HEK293 (cell line): ENCODE measurements at regions not wholly inside any gene's neighbourhood (a gene's known extent, or its start where the extent isn't known, plus 50 kb on each side); places are given as distances from the start of the nearest gene placed in this dataset.

Source experiments
- CTCF ChIA-PET: fragments of 350-600 bp; formaldehyde crosslinking; extraction: SDS; loops from one replicate; lab custom pipeline; 2021; ENCODE audit warnings: antibody characterized with exemption; lab: Yijun Ruan, JAX
- POLR2A ChIA-PET: fragments of 300-600 bp; formaldehyde crosslinking; extraction: SDS; loops from one replicate; lab custom pipeline; 2020; ENCODE audit warnings: antibody characterized with exemption, inconsistent platforms; lab: Yijun Ruan, JAX
- H3K27ac ChIP-seq: fragments of 200-500 bp; sonication (Bioruptor generic); 2 replicates; pipeline ENCODE4 v1.5.1; 2014; ENCODE audit warnings: low read depth, low read length, control low read depth, inconsistent platforms; ENCODE audit errors: extremely low read depth
- H3K36me3 ChIP-seq, 2 experiments: fragments of 200-500 bp in 1 of 2; sonication (Bioruptor generic) in 1 of 2; 1 replicate in 1 of 2; 2 replicates in 1 of 2; pipeline ENCODE4 v1.5.1; 2014 to 2017; ENCODE audit warnings: inconsistent platforms in 2 of 2, low read length in 2 of 2; ENCODE audit not compliant: control insufficient read depth in 2 of 2, insufficient read depth in 1 of 2
- H3K4me1 ChIP-seq: fragments of 200-500 bp; sonication (Bioruptor generic); 2 replicates; pipeline ENCODE4 v1.5.1; 2014; ENCODE audit warnings: mild to moderate bottlenecking, low read length, inconsistent platforms; ENCODE audit not compliant: control insufficient read depth, insufficient read depth
- H3K4me3 ChIP-seq: 2 replicates; pipeline ENCODE4 v1.5.1; 2011; ENCODE audit warnings: low read depth, mild to moderate bottlenecking, control low read depth, low read length, moderate library complexity
- H3K9me3 ChIP-seq: fragments of 200-500 bp; sonication (Bioruptor generic); 2 replicates; pipeline ENCODE4 v1.5.1; 2014; ENCODE audit warnings: low read depth, low read length, inconsistent platforms; ENCODE audit not compliant: control insufficient read depth, insufficient read depth
- GLIS1 ChIP-seq: fragments of 450-650 bp; formaldehyde crosslinking; IDR thresholded peaks from 2 replicates; pipeline ENCODE4 v1.5.1; 2016; ENCODE audit warnings: missing biosample characterization, missing genetic modification characterization
- HOXD13 ChIP-seq: sonication (generic); formaldehyde crosslinking; IDR thresholded peaks from 2 replicates; pipeline ENCODE4 v1.8.0; 2022; ENCODE audit warnings: missing genetic modification reagents, borderline replicate concordance
- OSR2 ChIP-seq: fragments of 450-650 bp; formaldehyde crosslinking; IDR thresholded peaks from 2 replicates; pipeline ENCODE4 v1.5.1; 2016; ENCODE audit warnings: missing biosample characterization, missing genetic modification characterization
- SP3 ChIP-seq: fragments of 450-650 bp; formaldehyde crosslinking; IDR thresholded peaks from 2 replicates; pipeline ENCODE4 v1.5.1; 2016; ENCODE audit warnings: missing biosample characterization, missing genetic modification characterization
- ZNF223 ChIP-seq: fragments of 450-650 bp; formaldehyde crosslinking; IDR thresholded peaks from 2 replicates; pipeline ENCODE4 v1.5.1; 2016; ENCODE audit warnings: missing biosample characterization, missing genetic modification characterization
- ZNF292 ChIP-seq: fragments of 450-650 bp; formaldehyde crosslinking; IDR thresholded peaks from 2 replicates; pipeline ENCODE4 v1.5.1; 2016; ENCODE audit warnings: low read depth, missing biosample characterization, missing genetic modification characterization, borderline replicate concordance
- ZNF324 ChIP-seq: fragments of 450-650 bp; formaldehyde crosslinking; IDR thresholded peaks from 2 replicates; pipeline ENCODE4 v1.5.1; 2016; ENCODE audit warnings: missing biosample characterization, missing genetic modification characterization
- ZNF341 ChIP-seq: fragments of 450-650 bp; formaldehyde crosslinking; IDR thresholded peaks from 2 replicates; pipeline ENCODE4; 2016; ENCODE audit warnings: low read depth, missing biosample characterization, missing genetic modification characterization
- ZNF366 ChIP-seq: fragments of 450-650 bp; formaldehyde crosslinking; conservative IDR thresholded peaks from 2 replicates; pipeline ENCODE4 v1.5.1; 2016; ENCODE audit warnings: missing biosample characterization, missing genetic modification characterization
- ZNF398 ChIP-seq: fragments of 450-650 bp; formaldehyde crosslinking; IDR thresholded peaks from 2 replicates; pipeline ENCODE4 v1.5.1; 2017; ENCODE audit warnings: missing biosample characterization, missing genetic modification characterization
- ZNF624 ChIP-seq: fragments of 450-650 bp; formaldehyde crosslinking; IDR thresholded peaks from 2 replicates; pipeline ENCODE4 v1.5.1; 2017; ENCODE audit warnings: missing biosample characterization, missing genetic modification characterization
- ZNF768 ChIP-seq: fragments of 450-650 bp; formaldehyde crosslinking; IDR thresholded peaks from 2 replicates; pipeline ENCODE4 v1.5.1; 2018; ENCODE audit warnings: missing biosample characterization, mild to moderate bottlenecking, missing genetic modification characterization
- ZSCAN16 ChIP-seq: fragments of 450-650 bp; formaldehyde crosslinking; IDR thresholded peaks from 2 replicates; pipeline ENCODE4 v1.5.1; 2016; ENCODE audit warnings: missing biosample characterization, missing genetic modification characterization
- ZSCAN5A ChIP-seq: fragments of 450-650 bp; formaldehyde crosslinking; IDR thresholded peaks from 2 replicates; pipeline ENCODE4 v1.5.1; 2016; ENCODE audit warnings: missing biosample characterization, missing genetic modification characterization
- TF ChIP-seq, protein P1 (sequence below): fragments of 450-650 bp; formaldehyde crosslinking; IDR thresholded peaks from 2 replicates; pipeline ENCODE4 v1.5.1; 2016; ENCODE audit warnings: missing biosample characterization, missing genetic modification characterization
- TF ChIP-seq, protein P2 (sequence below): fragments of 450-650 bp; formaldehyde crosslinking; optimal IDR thresholded peaks from 2 replicates; pipeline ENCODE3; 2016; ENCODE audit warnings: missing biosample characterization, mild to moderate bottlenecking, missing genetic modification characterization
- TF ChIP-seq, protein P3 (sequence below): fragments of 450-650 bp; formaldehyde crosslinking; IDR thresholded peaks from 2 replicates; pipeline ENCODE4 v1.5.0; 2017; ENCODE audit warnings: missing biosample characterization, missing genetic modification characterization, borderline replicate concordance
- TF ChIP-seq, protein P4 (sequence below): fragments of 450-650 bp; formaldehyde crosslinking; IDR thresholded peaks from 2 replicates; pipeline ENCODE4 v1.5.1; 2016; ENCODE audit warnings: missing biosample characterization, missing genetic modification characterization
- TF ChIP-seq, protein P5 (sequence below): fragments of 450-650 bp; formaldehyde crosslinking; IDR thresholded peaks from 2 replicates; pipeline ENCODE4 v1.5.1; 2016; ENCODE audit warnings: missing biosample characterization, missing genetic modification characterization

- TF ChIP-seq ZNF398 (tag by site-specific recombination) (peak; percentile 44; the same call in 1 of the 2 replicates), SP3 (no peak), ZNF768 (tag by site-specific recombination) (no peak), ZNF324 (tag by site-specific recombination) (no peak), OSR2 (no peak), ZNF624 (tag by site-specific recombination) (no peak), ZSCAN5A (tag by site-specific recombination) (no peak), ZNF292 (no peak), ZNF223 (tag by site-specific recombination) (no peak), GLIS1 (tag by site-specific recombination) (0 out of 2 replicates have a peak, but pooled peaks have one; percentile 9), ZNF341 (tag by site-specific recombination) (peak; percentile 52; the same call in 1 of the 2 replicates), ZSCAN16 (no peak), HOXD13 (no peak), ZNF366 (tag by site-specific recombination) (no peak)
- TF ChIP-seq, protein P1, sequence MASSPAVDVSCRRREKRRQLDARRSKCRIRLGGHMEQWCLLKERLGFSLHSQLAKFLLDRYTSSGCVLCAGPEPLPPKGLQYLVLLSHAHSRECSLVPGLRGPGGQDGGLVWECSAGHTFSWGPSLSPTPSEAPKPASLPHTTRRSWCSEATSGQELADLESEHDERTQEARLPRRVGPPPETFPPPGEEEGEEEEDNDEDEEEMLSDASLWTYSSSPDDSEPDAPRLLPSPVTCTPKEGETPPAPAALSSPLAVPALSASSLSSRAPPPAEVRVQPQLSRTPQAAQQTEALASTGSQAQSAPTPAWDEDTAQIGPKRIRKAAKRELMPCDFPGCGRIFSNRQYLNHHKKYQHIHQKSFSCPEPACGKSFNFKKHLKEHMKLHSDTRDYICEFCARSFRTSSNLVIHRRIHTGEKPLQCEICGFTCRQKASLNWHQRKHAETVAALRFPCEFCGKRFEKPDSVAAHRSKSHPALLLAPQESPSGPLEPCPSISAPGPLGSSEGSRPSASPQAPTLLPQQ (tag by site-specific recombination): no peak
- TF ChIP-seq, protein P2, sequence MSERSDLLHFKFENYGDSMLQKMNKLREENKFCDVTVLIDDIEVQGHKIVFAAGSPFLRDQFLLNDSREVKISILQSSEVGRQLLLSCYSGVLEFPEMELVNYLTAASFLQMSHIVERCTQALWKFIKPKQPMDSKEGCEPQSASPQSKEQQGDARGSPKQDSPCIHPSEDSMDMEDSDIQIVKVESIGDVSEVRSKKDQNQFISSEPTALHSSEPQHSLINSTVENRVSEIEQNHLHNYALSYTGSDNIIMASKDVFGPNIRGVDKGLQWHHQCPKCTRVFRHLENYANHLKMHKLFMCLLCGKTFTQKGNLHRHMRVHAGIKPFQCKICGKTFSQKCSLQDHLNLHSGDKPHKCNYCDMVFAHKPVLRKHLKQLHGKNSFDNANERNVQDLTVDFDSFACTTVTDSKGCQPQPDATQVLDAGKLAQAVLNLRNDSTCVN (tag by site-specific recombination): no peak
- TF ChIP-seq, protein P3, sequence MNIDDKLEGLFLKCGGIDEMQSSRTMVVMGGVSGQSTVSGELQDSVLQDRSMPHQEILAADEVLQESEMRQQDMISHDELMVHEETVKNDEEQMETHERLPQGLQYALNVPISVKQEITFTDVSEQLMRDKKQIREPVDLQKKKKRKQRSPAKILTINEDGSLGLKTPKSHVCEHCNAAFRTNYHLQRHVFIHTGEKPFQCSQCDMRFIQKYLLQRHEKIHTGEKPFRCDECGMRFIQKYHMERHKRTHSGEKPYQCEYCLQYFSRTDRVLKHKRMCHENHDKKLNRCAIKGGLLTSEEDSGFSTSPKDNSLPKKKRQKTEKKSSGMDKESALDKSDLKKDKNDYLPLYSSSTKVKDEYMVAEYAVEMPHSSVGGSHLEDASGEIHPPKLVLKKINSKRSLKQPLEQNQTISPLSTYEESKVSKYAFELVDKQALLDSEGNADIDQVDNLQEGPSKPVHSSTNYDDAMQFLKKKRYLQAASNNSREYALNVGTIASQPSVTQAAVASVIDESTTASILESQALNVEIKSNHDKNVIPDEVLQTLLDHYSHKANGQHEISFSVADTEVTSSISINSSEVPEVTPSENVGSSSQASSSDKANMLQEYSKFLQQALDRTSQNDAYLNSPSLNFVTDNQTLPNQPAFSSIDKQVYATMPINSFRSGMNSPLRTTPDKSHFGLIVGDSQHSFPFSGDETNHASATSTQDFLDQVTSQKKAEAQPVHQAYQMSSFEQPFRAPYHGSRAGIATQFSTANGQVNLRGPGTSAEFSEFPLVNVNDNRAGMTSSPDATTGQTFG (tag by site-specific recombination): no peak
- TF ChIP-seq, protein P4, sequence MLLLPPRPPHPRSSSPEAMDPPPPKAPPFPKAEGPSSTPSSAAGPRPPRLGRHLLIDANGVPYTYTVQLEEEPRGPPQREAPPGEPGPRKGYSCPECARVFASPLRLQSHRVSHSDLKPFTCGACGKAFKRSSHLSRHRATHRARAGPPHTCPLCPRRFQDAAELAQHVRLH (tag by site-specific recombination): no peak
- TF ChIP-seq, protein P5, sequence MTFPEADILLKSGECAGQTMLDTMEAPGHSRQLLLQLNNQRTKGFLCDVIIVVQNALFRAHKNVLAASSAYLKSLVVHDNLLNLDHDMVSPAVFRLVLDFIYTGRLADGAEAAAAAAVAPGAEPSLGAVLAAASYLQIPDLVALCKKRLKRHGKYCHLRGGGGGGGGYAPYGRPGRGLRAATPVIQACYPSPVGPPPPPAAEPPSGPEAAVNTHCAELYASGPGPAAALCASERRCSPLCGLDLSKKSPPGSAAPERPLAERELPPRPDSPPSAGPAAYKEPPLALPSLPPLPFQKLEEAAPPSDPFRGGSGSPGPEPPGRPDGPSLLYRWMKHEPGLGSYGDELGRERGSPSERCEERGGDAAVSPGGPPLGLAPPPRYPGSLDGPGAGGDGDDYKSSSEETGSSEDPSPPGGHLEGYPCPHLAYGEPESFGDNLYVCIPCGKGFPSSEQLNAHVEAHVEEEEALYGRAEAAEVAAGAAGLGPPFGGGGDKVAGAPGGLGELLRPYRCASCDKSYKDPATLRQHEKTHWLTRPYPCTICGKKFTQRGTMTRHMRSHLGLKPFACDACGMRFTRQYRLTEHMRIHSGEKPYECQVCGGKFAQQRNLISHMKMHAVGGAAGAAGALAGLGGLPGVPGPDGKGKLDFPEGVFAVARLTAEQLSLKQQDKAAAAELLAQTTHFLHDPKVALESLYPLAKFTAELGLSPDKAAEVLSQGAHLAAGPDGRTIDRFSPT (tag by site-specific recombination): no peak
- Histone ChIP-seq H3K27ac (no peak overlapping the region), H3K4me1 (peaks cover 5% of the 10 kb centered on the region), H3K36me3 (no peaks in the 10 kb centered on the region), H3K4me3 (no peak overlapping the region), H3K9me3 (no peaks in the 10 kb centered on the region)
- POLR2A ChIA-PET: interaction anchor here (0.7 kb wide), 1 partner anchor 16 kb away, joined by 3 read pairs; no protein-coding TSS in a partner anchor
- CTCF ChIA-PET: interaction anchor here (0.7 kb wide), 1 partner anchor 20 kb away, joined by 3 read pairs; no protein-coding TSS in a partner anchor
Measured at GRCh38 chr3:72174040-72174439, 389.1 kb upstream of the PROK2 start.
